Skeletal muscle satellite cell (primary cell): ENCODE measurements at regions not wholly inside any gene's neighbourhood (a gene's known extent, or its start where the extent isn't known, plus 50 kb on each side); places are given as distances from the start of the nearest gene placed in this dataset.

Source experiments
- H3K27me3 ChIP-seq: 2 replicates; pipeline ENCODE4 v1.7.0; 2013; ENCODE audit warnings: low read length; ENCODE audit not compliant: control insufficient read depth, insufficient read depth
- H3K36me3 ChIP-seq: 2 replicates; pipeline ENCODE4 v1.7.0; 2013; ENCODE audit warnings: mild to moderate bottlenecking, control low read depth, low read length; ENCODE audit not compliant: insufficient read depth
- H3K4me1 ChIP-seq: 2 replicates; pipeline ENCODE4 v1.7.0; 2013; ENCODE audit warnings: low read length; ENCODE audit not compliant: control insufficient read depth, insufficient read depth
- H3K4me2 ChIP-seq: 2 replicates; pipeline ENCODE4 v1.7.0; 2013; ENCODE audit warnings: mild to moderate bottlenecking, low read length
- H3K4me3 ChIP-seq: 2 replicates; pipeline ENCODE4 v1.7.0; 2013; ENCODE audit warnings: low read length
- H3K9ac ChIP-seq: 2 replicates; pipeline ENCODE4 v1.7.0; 2013; ENCODE audit warnings: mild to moderate bottlenecking, low read depth, low read length, moderate library complexity
- H3K9me3 ChIP-seq: replicated peaks from 2 replicates; pipeline ENCODE4 v1.7.0; 2013; ENCODE audit warnings: mild to moderate bottlenecking, control low read depth, low read length

GRCh38 chr20:7264137-7264536, 496.7 kb downstream of the BMP2 start:
- Histone ChIP-seq H3K36me3 (no peaks in the 10 kb centered on the region), H3K27me3 (peaks cover 4% of the 10 kb centered on the region), H3K9ac (no peak overlapping the region), H3K4me1 (no peaks in the 10 kb centered on the region), H3K9me3 (no peaks in the 10 kb centered on the region), H3K4me3 (no peak overlapping the region), H3K4me2 (no peak overlapping the region)

GRCh38 chr20:7269452-7269851, 502.0 kb downstream of the BMP2 start:
- H3K4me1 ChIP-seq: no peaks in the 10 kb centered on the region
- no peak overlapping the region for H3K4me2 ChIP-seq
- peaks cover 4% of the 10 kb centered on the region for H3K27me3 ChIP-seq
- H3K4me3 ChIP-seq: no peak overlapping the region
- H3K36me3 ChIP-seq: no peaks in the 10 kb centered on the region
- H3K9ac ChIP-seq: no peak overlapping the region
- H3K9me3 ChIP-seq: no peaks in the 10 kb centered on the region

GRCh38 chr20:7272512-7272911, 505.0 kb downstream of the BMP2 start:
- Histone ChIP-seq H3K9ac (no peak overlapping the region), H3K9me3 (no peaks in the 10 kb centered on the region), H3K36me3 (no peaks in the 10 kb centered on the region), H3K27me3 (peaks cover 4% of the 10 kb centered on the region), H3K4me2 (no peak overlapping the region), H3K4me3 (no peak overlapping the region), H3K4me1 (no peaks in the 10 kb centered on the region)

GRCh38 chr20:7274870-7275269, 507.4 kb downstream of the BMP2 start:
- Histone ChIP-seq H3K4me2 (no peak overlapping the region), H3K4me3 (no peak overlapping the region), H3K9me3 (no peaks in the 10 kb centered on the region), H3K9ac (no peak overlapping the region), H3K36me3 (no peaks in the 10 kb centered on the region), H3K4me1 (no peaks in the 10 kb centered on the region), H3K27me3 (peaks cover 4% of the 10 kb centered on the region)

GRCh38 chr20:7275645-7276237, 508.3 kb downstream of the BMP2 start:
- no peak overlapping the region for H3K4me3 ChIP-seq
- peaks cover 4% of the 10 kb centered on the region for H3K27me3 ChIP-seq
- no peaks in the 10 kb centered on the region for H3K9me3 ChIP-seq
- H3K4me2 ChIP-seq: no peak overlapping the region
- H3K9ac ChIP-seq: no peak overlapping the region
- H3K4me1 ChIP-seq: no peaks in the 10 kb centered on the region
- H3K36me3 ChIP-seq: no peaks in the 10 kb centered on the region

- H3K4me3 ChIP-seq: no peak overlapping the region
- peaks cover 8% of the 10 kb centered on the region for H3K27me3 ChIP-seq
- H3K9me3 ChIP-seq: no peaks in the 10 kb centered on the region
- H3K9ac ChIP-seq: no peak overlapping the region
- no peak overlapping the region for H3K4me2 ChIP-seq
- no peaks in the 10 kb centered on the region for H3K4me1 ChIP-seq
- no peaks in the 10 kb centered on the region for H3K36me3 ChIP-seq
These were observed 518.6 kb downstream of the BMP2 start for GRCh38 chr20:7285918-7286556.

- no peaks in the 10 kb centered on the region for H3K4me1 ChIP-seq
- no peaks in the 10 kb centered on the region for H3K9me3 ChIP-seq
- H3K4me2 ChIP-seq: no peak overlapping the region
- H3K9ac ChIP-seq: no peak overlapping the region
- peaks cover 8% of the 10 kb centered on the region for H3K27me3 ChIP-seq
- H3K4me3 ChIP-seq: no peak overlapping the region
- no peaks in the 10 kb centered on the region for H3K36me3 ChIP-seq
These were observed 523.9 kb downstream of the BMP2 start for GRCh38 chr20:7291323-7291943.

GRCh38 chr20:7291946-7292345, 524.5 kb downstream of the BMP2 start:
- H3K36me3 ChIP-seq: no peaks in the 10 kb centered on the region
- H3K9me3 ChIP-seq: no peaks in the 10 kb centered on the region
- peaks cover 8% of the 10 kb centered on the region for H3K27me3 ChIP-seq
- H3K4me3 ChIP-seq: no peak overlapping the region
- H3K9ac ChIP-seq: no peak overlapping the region
- no peak overlapping the region for H3K4me2 ChIP-seq
- no peaks in the 10 kb centered on the region for H3K4me1 ChIP-seq

- H3K9ac ChIP-seq: no peak overlapping the region
- H3K4me1 ChIP-seq: no peaks in the 10 kb centered on the region
- no peaks in the 10 kb centered on the region for H3K36me3 ChIP-seq
- no peaks in the 10 kb centered on the region for H3K9me3 ChIP-seq
- H3K4me3 ChIP-seq: no peak overlapping the region
- H3K27me3 ChIP-seq: peaks cover 4% of the 10 kb centered on the region
- H3K4me2 ChIP-seq: no peak overlapping the region
These were observed 527.4 kb downstream of the BMP2 start for GRCh38 chr20:7294816-7295360.

- no peak overlapping the region for H3K4me2 ChIP-seq
- H3K9ac ChIP-seq: no peak overlapping the region
- H3K4me1 ChIP-seq: no peaks in the 10 kb centered on the region
- H3K4me3 ChIP-seq: no peak overlapping the region
- H3K27me3 ChIP-seq: peaks cover 7% of the 10 kb centered on the region
- no peaks in the 10 kb centered on the region for H3K9me3 ChIP-seq
- no peaks in the 10 kb centered on the region for H3K36me3 ChIP-seq
These were observed 534.3 kb downstream of the BMP2 start for GRCh38 chr20:7301807-7302206.

- Histone ChIP-seq H3K4me3 (no peak overlapping the region), H3K27me3 (peaks cover 7% of the 10 kb centered on the region), H3K9me3 (no peaks in the 10 kb centered on the region), H3K4me2 (no peak overlapping the region), H3K9ac (no peak overlapping the region), H3K4me1 (no peaks in the 10 kb centered on the region), H3K36me3 (no peaks in the 10 kb centered on the region)
These were observed 534.8 kb downstream of the BMP2 start for GRCh38 chr20:7302250-7302649.
